Activated CD4-positive, alpha-beta memory T cell treated with anti-CD3 and anti-CD28 coated beads for 36 hours (primary cell): ENCODE measurements at regions not wholly inside any gene's neighbourhood (a gene's known extent, or its start where the extent isn't known, plus 50 kb on each side); places are given as distances from the start of the nearest gene placed in this dataset.
"Not testable (repeated sequence)": the region's sequence is repeated elsewhere in the genome, so short reads cannot be mapped to it uniquely, and the experiment has no call there.

ENCODE experiments used
- CTCF ChIA-PET: fragments of 350-600 bp; sonication (Branson Sonifier 250); formaldehyde crosslinking; loops from one replicate; lab custom pipeline; 2021; ENCODE audit warnings: antibody characterized with exemption, inconsistent platforms; lab: Charles Lee
- POLR2A ChIA-PET: fragments of 350-600 bp; sonication (Branson Sonifier 250); formaldehyde crosslinking; loops from one replicate; lab custom pipeline; 2021; ENCODE audit warnings: antibody characterized with exemption; lab: Charles Lee
- DNase-seq: peaks from one replicate; pipeline ENCODE4 v3.0.0-alpha.2; 2020
- H3K27ac Mint-ChIP-seq: one replicate; pipeline ENCODE4 v1.8.0; 2021; ENCODE audit warnings: mixed read lengths
- H3K27me3 Mint-ChIP-seq: one replicate; pipeline ENCODE4 v1.8.0; 2021; ENCODE audit warnings: mixed read lengths
- H3K36me3 Mint-ChIP-seq: one replicate; pipeline ENCODE4 v1.8.0; 2021; ENCODE audit warnings: mixed read lengths
- H3K4me1 Mint-ChIP-seq: one replicate; pipeline ENCODE4 v1.8.0; 2021; ENCODE audit warnings: low read depth, mixed read lengths
- H3K4me3 Mint-ChIP-seq: one replicate; pipeline ENCODE4 v1.8.0; 2021; ENCODE audit warnings: mild to moderate bottlenecking, mixed read lengths
- H3K9me3 Mint-ChIP-seq: one replicate; pipeline ENCODE4 v1.8.0; 2021; ENCODE audit warnings: mixed read lengths
- intact Hi-C: fragments of 100-400 bp; cut with micrococcal nuclease; formaldehyde crosslinking; loops from one replicate; pipeline ENCODE4 v1.15.1; 2023

- ChIA-PET CTCF (no interaction called here), POLR2A (no interaction called here)
- H3K36me3 Mint-ChIP-seq, result no peaks in the 10 kb centered on the region
- peaks cover 22% of the 10 kb centered on the region for H3K27me3 Mint-ChIP-seq
- H3K9me3 Mint-ChIP-seq, result no peaks in the 10 kb centered on the region
- H3K4me3 Mint-ChIP-seq, result no peak overlapping the region
- intact Hi-C loops, result no loop called here
- DNase-seq, result no peak
- H3K27ac Mint-ChIP-seq, result no peak overlapping the region
- H3K4me1 Mint-ChIP-seq, result peaks cover 6% of the 10 kb centered on the region
Observed at GRCh38 chr5:62212648-62213047, 93.4 kb upstream of the KIF2A start.

GRCh38 chr5:62214701-62215100 is 91.3 kb upstream of the KIF2A start:
- no peaks in the 10 kb centered on the region for H3K9me3 Mint-ChIP-seq
- ChIA-PET POLR2A (interaction anchor here (0.5 kb wide), 1 partner anchor 364 kb away, joined by 4 read pairs; the partner anchor contains the start of gene LRRC70), CTCF (no interaction called here)
- H3K27me3 Mint-ChIP-seq, result peaks cover 19% of the 10 kb centered on the region
- H3K27ac Mint-ChIP-seq, result no peak overlapping the region
- DNase-seq, result no peak
- no peak overlapping the region for H3K4me3 Mint-ChIP-seq
- intact Hi-C loops, result no loop called here
- peaks cover 6% of the 10 kb centered on the region for H3K4me1 Mint-ChIP-seq
- H3K36me3 Mint-ChIP-seq, result no peaks in the 10 kb centered on the region

DNA sequence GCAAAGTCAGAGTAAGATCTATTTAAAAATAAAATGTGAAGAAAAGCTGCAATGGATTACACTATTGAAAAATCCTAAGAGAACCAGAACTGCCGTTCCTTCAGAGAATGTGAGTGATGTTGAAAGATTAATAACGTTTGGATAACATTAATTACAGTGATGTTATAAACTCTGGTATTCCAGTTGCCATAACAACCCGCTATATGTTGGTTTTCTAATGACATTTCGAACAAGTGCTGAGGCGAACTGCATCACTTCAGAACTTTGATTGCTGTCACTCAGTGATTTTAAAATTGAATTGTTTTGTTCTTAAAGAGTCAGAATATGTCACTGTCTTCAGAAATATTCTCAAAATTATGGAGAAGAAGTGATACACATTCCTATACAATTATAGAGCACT is 89.4 kb upstream of the KIF2A start:
- DNase-seq, CTCF ChIA-PET, H3K4me3 Mint-ChIP-seq, POLR2A ChIA-PET, H3K36me3 Mint-ChIP-seq, H3K9me3 Mint-ChIP-seq, H3K27ac Mint-ChIP-seq, H3K4me1 Mint-ChIP-seq, intact Hi-C loops: not testable (repeated sequence)
- peaks cover 15% of the 10 kb centered on the region for H3K27me3 Mint-ChIP-seq

DNA sequence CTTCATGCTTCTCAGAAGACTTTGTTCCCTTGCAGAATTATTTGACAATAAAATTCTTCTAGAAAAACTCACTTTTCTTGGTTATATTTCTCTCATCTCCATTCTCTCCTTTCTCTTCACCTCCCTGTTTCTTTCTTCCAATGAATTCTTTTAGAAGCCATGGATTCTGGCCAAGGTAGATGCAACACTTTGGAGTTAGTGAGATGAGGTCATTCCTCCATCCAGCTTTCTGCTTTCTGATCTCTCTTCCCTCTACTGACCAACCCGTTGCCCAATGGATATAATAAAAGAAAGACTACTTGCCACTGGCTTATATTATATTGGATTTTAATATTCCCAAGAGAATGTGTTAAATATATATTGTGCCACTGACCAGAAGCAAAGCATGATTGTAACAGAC is 88.9 kb upstream of the KIF2A start:
- H3K4me3 Mint-ChIP-seq, H3K9me3 Mint-ChIP-seq, H3K27ac Mint-ChIP-seq, POLR2A ChIA-PET, H3K4me1 Mint-ChIP-seq, CTCF ChIA-PET, H3K36me3 Mint-ChIP-seq, DNase-seq, intact Hi-C loops: not testable (repeated sequence)
- H3K27me3 Mint-ChIP-seq, result peaks cover 12% of the 10 kb centered on the region

DNA sequence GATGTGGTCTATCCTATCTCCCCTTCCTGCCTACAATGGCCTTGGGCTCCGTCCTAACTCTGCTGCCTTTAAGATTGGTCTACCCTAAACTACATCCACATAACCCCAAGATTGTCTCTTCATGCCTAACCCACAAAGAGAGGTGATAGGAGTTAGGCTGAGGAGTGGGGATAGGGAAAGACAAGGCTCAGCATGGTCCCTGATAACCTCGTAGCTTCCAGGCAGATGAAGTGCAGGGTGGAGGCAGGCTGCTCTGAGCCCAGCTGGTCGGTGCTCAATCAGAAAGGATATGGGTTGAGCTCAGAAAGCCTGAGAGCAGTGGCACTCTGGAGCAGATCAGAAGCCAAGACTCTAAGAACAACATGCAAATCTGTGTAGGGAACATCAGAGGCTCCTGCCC is 87.1 kb upstream of the KIF2A start:
- H3K9me3 Mint-ChIP-seq, H3K36me3 Mint-ChIP-seq, H3K4me3 Mint-ChIP-seq, H3K27ac Mint-ChIP-seq, CTCF ChIA-PET, DNase-seq, H3K27me3 Mint-ChIP-seq, intact Hi-C loops, POLR2A ChIA-PET, H3K4me1 Mint-ChIP-seq: not testable (repeated sequence)

DNA sequence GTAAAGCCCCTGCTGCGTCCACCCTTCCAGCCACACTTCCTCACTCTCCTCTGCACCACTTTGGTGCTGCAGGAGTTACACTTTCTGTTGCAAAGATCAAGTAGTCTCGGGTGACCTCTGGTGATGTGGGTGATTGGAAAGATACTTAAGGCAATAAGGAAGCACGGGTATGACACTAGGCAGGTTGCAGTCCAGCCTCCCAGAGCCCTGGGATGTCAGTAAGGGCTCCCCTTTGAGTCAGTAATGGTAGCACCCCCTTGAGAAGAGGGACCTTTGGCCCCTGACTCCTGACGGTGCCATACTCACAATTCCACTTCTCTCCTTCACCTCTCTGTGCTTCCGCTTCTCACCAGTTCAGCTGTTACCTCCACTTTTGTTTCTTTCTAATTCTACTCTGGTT is 84.1 kb upstream of the KIF2A start:
- H3K4me3 Mint-ChIP-seq, POLR2A ChIA-PET, CTCF ChIA-PET, H3K27me3 Mint-ChIP-seq, DNase-seq, H3K27ac Mint-ChIP-seq, H3K36me3 Mint-ChIP-seq, H3K9me3 Mint-ChIP-seq: not testable (repeated sequence)
- intact Hi-C loops, result loop anchor here (5.0 kb wide), 2 partner anchors 180 to 555 kb away; partner anchors contain the start of gene DIMT1
- peaks cover 16% of the 10 kb centered on the region for H3K4me1 Mint-ChIP-seq

DNA sequence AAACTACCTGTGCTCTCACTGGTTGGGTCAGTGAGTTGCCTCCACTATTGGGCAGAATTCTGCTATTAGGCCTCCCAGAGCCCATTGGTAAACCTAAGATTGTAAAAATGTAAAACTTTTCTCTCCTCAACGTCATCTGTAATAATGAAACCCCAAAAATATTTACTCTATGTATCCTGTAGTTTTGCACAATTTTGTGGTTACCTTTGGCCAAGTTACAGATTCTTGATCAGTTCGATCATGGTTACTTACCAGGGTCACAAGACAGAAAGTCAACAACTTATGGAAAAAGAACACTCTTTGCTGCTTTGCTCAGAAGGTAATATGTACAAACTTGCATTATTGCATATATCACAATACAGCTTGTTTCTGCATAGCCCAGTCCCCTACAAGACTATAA is 83.7 kb upstream of the KIF2A start:
- H3K4me3 Mint-ChIP-seq, POLR2A ChIA-PET, H3K36me3 Mint-ChIP-seq, H3K9me3 Mint-ChIP-seq, H3K27ac Mint-ChIP-seq, DNase-seq, CTCF ChIA-PET, H3K27me3 Mint-ChIP-seq: not testable (repeated sequence)
- peaks cover 16% of the 10 kb centered on the region for H3K4me1 Mint-ChIP-seq
- intact Hi-C loops, result loop anchor here (5.0 kb wide), 2 partner anchors 180 to 555 kb away; partner anchors contain the start of gene DIMT1

DNA sequence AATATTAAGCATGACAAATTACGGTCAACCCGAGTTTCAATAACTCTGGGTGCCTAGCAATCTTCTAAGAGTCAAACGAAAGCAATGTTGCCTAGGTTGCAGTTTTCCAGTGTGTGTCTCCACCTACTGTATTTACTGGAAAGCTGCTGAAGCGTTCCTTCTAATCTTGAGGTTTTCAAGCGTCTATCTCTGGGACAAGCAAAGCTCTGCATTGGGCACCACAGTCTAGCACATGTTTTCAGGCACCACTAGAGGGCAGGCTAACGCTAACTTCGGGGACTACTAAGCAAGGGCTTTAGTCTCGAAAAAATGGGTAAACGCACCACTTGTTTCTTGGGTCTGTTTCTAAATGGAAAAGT is 82.7 kb upstream of the KIF2A start:
- H3K36me3 Mint-ChIP-seq, POLR2A ChIA-PET, H3K9me3 Mint-ChIP-seq, H3K27me3 Mint-ChIP-seq: not testable (repeated sequence)
- CTCF ChIA-PET, result interaction anchor here (0.6 to 3.0 kb wide), 14 partner anchors 9 to 1897 kb away, joined by 3 to 83 read pairs (median 3); partner anchors contain the start of gene DIMT1
- DNase-seq, result peak; percentile 87
- peaks cover 16% of the 10 kb centered on the region for H3K4me1 Mint-ChIP-seq
- H3K4me3 Mint-ChIP-seq, result peak overlapping the region; percentile 71
- H3K27ac Mint-ChIP-seq, result peak overlapping the region; percentile 82
- intact Hi-C loops, result loop anchor here (5.0 kb wide), 2 partner anchors 179 to 554 kb away; partner anchors contain the start of gene DIMT1

DNA sequence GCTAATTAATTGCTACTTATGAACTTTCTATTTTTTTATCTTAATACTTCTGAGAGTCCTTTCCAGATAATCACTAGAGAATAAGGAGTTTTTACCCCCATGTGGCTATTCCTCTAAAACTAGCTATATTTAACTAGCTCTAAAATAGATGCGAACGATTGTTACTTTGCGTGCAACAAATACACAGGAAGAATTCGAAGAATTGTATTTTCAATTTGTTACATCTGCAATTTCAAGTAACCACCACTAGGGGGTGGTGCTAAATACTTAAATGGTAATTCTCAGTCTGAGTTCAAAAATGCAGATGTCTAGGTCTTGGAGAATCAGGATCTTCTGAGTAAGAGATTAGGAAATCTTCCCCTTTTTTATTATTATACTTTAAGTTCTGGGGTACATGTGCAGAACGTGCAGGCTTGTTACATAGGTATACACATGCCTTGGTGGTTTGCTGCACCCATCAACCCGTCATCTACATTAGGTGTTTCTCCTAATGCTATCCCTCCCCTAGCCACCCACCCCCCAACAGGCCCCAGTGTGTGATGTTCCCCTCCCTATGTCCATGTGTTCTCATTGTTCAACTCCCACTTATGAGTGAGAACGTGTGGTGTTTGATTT is 80.9 kb upstream of the KIF2A start:
- DNase-seq, H3K27me3 Mint-ChIP-seq, H3K36me3 Mint-ChIP-seq, H3K9me3 Mint-ChIP-seq, H3K27ac Mint-ChIP-seq: not testable (repeated sequence)
- ChIA-PET CTCF (interaction anchor here (0.6 to 3.0 kb wide), 38 partner anchors 10 to 360 kb away, joined by 3 to 83 read pairs (median 5); partner anchors contain the start of genes DIMT1, IPO11 and KIF2A), POLR2A (interaction anchor here (0.6 to 1.3 kb wide), 3 partner anchors 81 to 187 kb away, joined by 3 to 7 read pairs (median 5); partner anchors contain the start of genes DIMT1 and KIF2A)
- Mint-ChIP-seq H3K4me1 (peaks cover 19% of the 10 kb centered on the region), H3K4me3 (peak overlapping the region; percentile 71)
- intact Hi-C loops, result loop anchor here (1.0 to 5.0 kb wide), 5 partner anchors 60 to 552 kb away; partner anchors contain the start of gene DIMT1

GRCh38 chr5:62230876-62231388 is 75.1 kb upstream of the KIF2A start:
- not testable (repeated sequence) for DNase-seq, H3K9me3 Mint-ChIP-seq

GRCh38 chr5:62231576-62231975 is 74.4 kb upstream of the KIF2A start:
- H3K36me3 Mint-ChIP-seq, result no peaks in the 10 kb centered on the region
- H3K9me3 Mint-ChIP-seq, result no peaks in the 10 kb centered on the region
- H3K27me3 Mint-ChIP-seq, result peaks cover 4% of the 10 kb centered on the region
- H3K4me3 Mint-ChIP-seq, result no peak overlapping the region
- POLR2A ChIA-PET, result no interaction called here
- no peak for DNase-seq
- H3K4me1 Mint-ChIP-seq, result peaks cover 13% of the 10 kb centered on the region
- no peak overlapping the region for H3K27ac Mint-ChIP-seq
- intact Hi-C loops, result no loop called here
- CTCF ChIA-PET, result interaction anchor here (1.1 kb wide), 1 partner anchor 8 kb away, joined by 3 read pairs; no protein-coding TSS in a partner anchor

More at GRCh38 chr5:62230876-62231388, 75.1 kb upstream of the KIF2A start:
- H3K36me3 Mint-ChIP-seq, H3K4me1 Mint-ChIP-seq, H3K27me3 Mint-ChIP-seq, intact Hi-C loops, CTCF ChIA-PET, H3K4me3 Mint-ChIP-seq, POLR2A ChIA-PET, H3K27ac Mint-ChIP-seq: not testable (repeated sequence)

GRCh38 chr5:62232218-62232617 is 73.8 kb upstream of the KIF2A start:
- H3K27ac Mint-ChIP-seq, H3K4me3 Mint-ChIP-seq, DNase-seq, H3K27me3 Mint-ChIP-seq, intact Hi-C loops, H3K9me3 Mint-ChIP-seq, POLR2A ChIA-PET, H3K36me3 Mint-ChIP-seq: not testable (repeated sequence)
- peaks cover 20% of the 10 kb centered on the region for H3K4me1 Mint-ChIP-seq
- CTCF ChIA-PET, result interaction anchor here (1.1 kb wide), 1 partner anchor 9 kb away, joined by 3 read pairs; no protein-coding TSS in a partner anchor
